ENCODE measurements at regions not wholly inside any gene's neighbourhood (a gene's known extent, or its start where the extent isn't known, plus 50 kb on each side); places are given as distances from the start of the nearest gene placed in this dataset.
A peak's percentile ranks its signal among the peaks of the same experiment; 100 is the strongest.
"Not testable (repeated sequence)": the region's sequence is repeated elsewhere in the genome, so short reads cannot be mapped to it uniquely, and the experiment has no call there.

DNA sequence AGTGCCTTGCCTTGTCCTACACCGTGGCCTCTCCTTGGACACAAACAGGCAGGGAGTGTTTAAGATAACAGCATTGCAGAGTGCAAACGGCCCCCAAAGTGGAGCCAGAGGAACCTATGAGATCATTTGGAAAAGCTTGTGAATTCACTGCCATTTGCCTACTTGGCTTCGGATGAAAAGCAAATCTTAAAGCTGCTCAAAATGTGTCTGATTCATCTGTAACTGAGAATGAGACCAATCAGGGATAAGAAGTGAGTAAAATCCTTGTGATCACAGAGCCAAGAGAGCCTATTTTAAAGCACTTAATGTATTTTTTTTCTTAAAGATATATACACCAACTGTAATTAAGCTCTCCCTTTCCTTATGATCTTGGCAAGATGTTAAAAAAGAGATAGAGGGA is 65.7 kb upstream of the BACH2 start:
- POLR2A ChIA-PET = no interaction called here
- H3K27me3 ChIP-seq (ENCODE audit: control insufficient read depth, insufficient read depth, low read length) = no peaks in the 10 kb centered on the region
- CTCF ChIA-PET = interaction anchor here (1.3 kb wide), 1 partner anchor 30 kb away, joined by 4 read pairs; no protein-coding TSS in a partner anchor
- no peak overlapping the region for H3K4me3 ChIP-seq (ENCODE audit: low read depth, low read length)
- H3K27ac ChIP-seq (ENCODE audit: low read depth, low read length) = no peak overlapping the region
- H3K9me3 ChIP-seq (ENCODE audit: control insufficient read depth, insufficient read depth, low read length) = no peaks in the 10 kb centered on the region
- peak; percentile 30 for DNase-seq (ENCODE audit: low read depth, low spot score)
- no peak for TF ChIP-seq CTCF (IDR thresholded peaks at IDR 0.05; ENCODE audit: low read depth, low read length)

GRCh38 chr6:90361174-90361573 is 64.5 kb upstream of the BACH2 start:
- TF ChIP-seq CTCF (IDR thresholded peaks at IDR 0.05; ENCODE audit: low read depth, low read length) = no peak
- POLR2A ChIA-PET = interaction anchor here (0.6 kb wide), 1 partner anchor 114 kb away, joined by 5 read pairs; no protein-coding TSS in a partner anchor
- Histone ChIP-seq H3K4me3 (ENCODE audit: low read depth, low read length) (no peak overlapping the region), H3K27ac (ENCODE audit: low read depth, low read length) (no peak overlapping the region), H3K9me3 (ENCODE audit: control insufficient read depth, insufficient read depth, low read length) (no peaks in the 10 kb centered on the region), H3K27me3 (ENCODE audit: control insufficient read depth, insufficient read depth, low read length) (no peaks in the 10 kb centered on the region)
- CTCF ChIA-PET = interaction anchor here (1.2 kb wide), 1 partner anchor 32 kb away, joined by 4 read pairs; no protein-coding TSS in a partner anchor
- DNase-seq (ENCODE audit: low read depth, low spot score) = no peak

- CTCF ChIA-PET = interaction anchor here (0.9 kb wide), 1 partner anchor 14 kb away, joined by 3 read pairs; no protein-coding TSS in a partner anchor
- POLR2A ChIA-PET; H3K4me3 ChIP-seq (ENCODE audit: low read depth, low read length); DNase-seq (ENCODE audit: low read depth, low spot score); H3K27me3 ChIP-seq (ENCODE audit: control insufficient read depth, insufficient read depth, low read length); H3K9me3 ChIP-seq (ENCODE audit: control insufficient read depth, insufficient read depth, low read length); H3K27ac ChIP-seq (ENCODE audit: low read depth, low read length): not testable (repeated sequence)
These were observed 61.6 kb upstream of the BACH2 start for GRCh38 chr6:90358036-90358770.

- DNase-seq (ENCODE audit: low read depth, low spot score) = no peak
- H3K27me3 ChIP-seq (ENCODE audit: control insufficient read depth, insufficient read depth, low read length) = peaks cover 4% of the 10 kb centered on the region
- no peak for TF ChIP-seq CTCF (IDR thresholded peaks at IDR 0.05; ENCODE audit: low read depth, low read length)
- CTCF ChIA-PET = no interaction called here
- H3K27ac ChIP-seq (ENCODE audit: low read depth, low read length) = no peak overlapping the region
- POLR2A ChIA-PET = no interaction called here
- H3K9me3 ChIP-seq (ENCODE audit: control insufficient read depth, insufficient read depth, low read length) = no peaks in the 10 kb centered on the region
- no peak overlapping the region for H3K4me3 ChIP-seq (ENCODE audit: low read depth, low read length)
These were observed 59.4 kb upstream of the BACH2 start for GRCh38 chr6:90356012-90356421.

- ChIA-PET POLR2A (no interaction called here), CTCF (no interaction called here)
- no peak overlapping the region for H3K4me3 ChIP-seq (ENCODE audit: low read depth, low read length)
- no peak for DNase-seq (ENCODE audit: low read depth, low spot score)
- no peaks in the 10 kb centered on the region for H3K9me3 ChIP-seq (ENCODE audit: control insufficient read depth, insufficient read depth, low read length)
- no peak overlapping the region for H3K27ac ChIP-seq (ENCODE audit: low read depth, low read length)
- H3K27me3 ChIP-seq (ENCODE audit: control insufficient read depth, insufficient read depth, low read length) = peaks cover 4% of the 10 kb centered on the region
- TF ChIP-seq CTCF (IDR thresholded peaks at IDR 0.05; ENCODE audit: low read depth, low read length) = no peak
These were observed 58.3 kb upstream of the BACH2 start for GRCh38 chr6:90354961-90355360.
